GM21723 (cell line): ENCODE measurements at regions not wholly inside any gene's neighbourhood (a gene's known extent, or its start where the extent isn't known, plus 50 kb on each side); places are given as distances from the start of the nearest gene placed in this dataset.

Source experiments
- ATAC-seq: cut with Tn5 transposase; IDR thresholded peaks from one replicate; pipeline ENCODE4 v1.9.1; 2021; ENCODE audit warnings: mild to moderate bottlenecking, moderate library complexity; ENCODE audit not compliant: unreplicated experiment

- no peak for ATAC-seq
These were observed 287.6 kb upstream of the STT3B start for GRCh38 chr3:31244929-31245817.

- no peak for ATAC-seq
These were observed 286.2 kb upstream of the STT3B start for GRCh38 chr3:31246293-31247062.

- no peak for ATAC-seq
These were observed 285.7 kb upstream of the STT3B start for GRCh38 chr3:31247063-31247447.

GRCh38 chr3:31247850-31248562, 284.7 kb upstream of the STT3B start:
- peak; percentile 57 for ATAC-seq

- peak; percentile 12 for ATAC-seq
These were observed 284.1 kb upstream of the STT3B start for GRCh38 chr3:31248563-31248992.

GRCh38 chr3:31249545-31249944, 283.2 kb upstream of the STT3B start:
- no peak for ATAC-seq

GRCh38 chr3:31250116-31250777, 282.5 kb upstream of the STT3B start:
- ATAC-seq: no peak

- ATAC-seq: no peak
These were observed 281.6 kb upstream of the STT3B start for GRCh38 chr3:31251083-31251482.

- peak; percentile 40 for ATAC-seq
These were observed 280.2 kb upstream of the STT3B start for GRCh38 chr3:31252216-31253185.

- no peak for ATAC-seq
These were observed 278.9 kb upstream of the STT3B start for GRCh38 chr3:31253782-31254181.

GRCh38 chr3:31254483-31254882, 278.2 kb upstream of the STT3B start:
- ATAC-seq: no peak

GRCh38 chr3:31255007-31255581, 277.6 kb upstream of the STT3B start:
- ATAC-seq: no peak

- no peak for ATAC-seq
These were observed 270.5 kb upstream of the STT3B start for GRCh38 chr3:31262201-31262600.

GRCh38 chr3:31263897-31264296, 268.8 kb upstream of the STT3B start:
- no peak for ATAC-seq

- no peak for ATAC-seq
These were observed 266.9 kb upstream of the STT3B start for GRCh38 chr3:31265646-31266428.

GRCh38 chr3:31268868-31269267, 263.9 kb upstream of the STT3B start:
- no peak for ATAC-seq

- no peak for ATAC-seq
These were observed 262.7 kb upstream of the STT3B start for GRCh38 chr3:31270010-31270409.

- no peak for ATAC-seq
These were observed 258.2 kb upstream of the STT3B start for GRCh38 chr3:31274326-31275024.
